GM10248 (cell line): ENCODE measurements at regions not wholly inside any gene's neighbourhood (a gene's known extent, or its start where the extent isn't known, plus 50 kb on each side); places are given as distances from the start of the nearest gene placed in this dataset.
"Not testable (repeated sequence)": the region's sequence is repeated elsewhere in the genome, so short reads cannot be mapped to it uniquely, and the experiment has no call there.

Experiments
- CTCF ChIA-PET: fragments of 300-600 bp; sonication (Branson Sonifier 250); formaldehyde crosslinking; extraction: SDS; loops from one replicate; lab custom pipeline; 2021; ENCODE audit warnings: antibody characterized with exemption; lab: Yijun Ruan, JAX
- POLR2A ChIA-PET: fragments of 350-650 bp; sonication (Branson Sonifier 250); formaldehyde crosslinking; extraction: SDS; loops from one replicate; lab custom pipeline; 2020; ENCODE audit warnings: antibody characterized with exemption; lab: Yijun Ruan, JAX
- DNase-seq: peaks from one replicate; pipeline ENCODE4 v3.0.0; 2012; ENCODE audit errors: extremely low spot score
- TF ChIP-seq, protein P1 (sequence below): IDR thresholded peaks from 2 replicates; pipeline ENCODE4 v1.5.1; 2012; ENCODE audit warnings: mild to moderate bottlenecking, low read depth; ENCODE audit errors: extremely low read depth, missing control alignments, control extremely low read depth

DNA sequence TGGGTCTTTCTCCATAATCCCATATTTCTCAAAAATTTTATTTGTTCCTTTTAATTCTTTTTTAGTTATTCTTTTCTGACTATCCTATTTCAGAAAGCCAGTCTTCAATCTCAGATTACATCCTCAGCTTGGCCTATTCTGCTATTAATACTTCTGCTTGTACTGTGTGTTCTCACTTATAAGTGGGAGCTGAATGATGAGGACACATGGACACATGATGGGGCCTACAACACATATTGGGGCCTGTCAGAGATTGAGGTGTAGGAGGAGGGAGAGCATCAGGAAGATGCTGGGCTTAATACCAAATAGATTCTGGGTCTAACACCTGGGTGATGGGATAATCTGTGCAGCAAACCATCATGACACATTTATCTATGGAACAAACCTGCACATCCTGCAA lies 82.3 kb downstream of the MAGEE1 start:
- TF ChIP-seq, protein P1, sequence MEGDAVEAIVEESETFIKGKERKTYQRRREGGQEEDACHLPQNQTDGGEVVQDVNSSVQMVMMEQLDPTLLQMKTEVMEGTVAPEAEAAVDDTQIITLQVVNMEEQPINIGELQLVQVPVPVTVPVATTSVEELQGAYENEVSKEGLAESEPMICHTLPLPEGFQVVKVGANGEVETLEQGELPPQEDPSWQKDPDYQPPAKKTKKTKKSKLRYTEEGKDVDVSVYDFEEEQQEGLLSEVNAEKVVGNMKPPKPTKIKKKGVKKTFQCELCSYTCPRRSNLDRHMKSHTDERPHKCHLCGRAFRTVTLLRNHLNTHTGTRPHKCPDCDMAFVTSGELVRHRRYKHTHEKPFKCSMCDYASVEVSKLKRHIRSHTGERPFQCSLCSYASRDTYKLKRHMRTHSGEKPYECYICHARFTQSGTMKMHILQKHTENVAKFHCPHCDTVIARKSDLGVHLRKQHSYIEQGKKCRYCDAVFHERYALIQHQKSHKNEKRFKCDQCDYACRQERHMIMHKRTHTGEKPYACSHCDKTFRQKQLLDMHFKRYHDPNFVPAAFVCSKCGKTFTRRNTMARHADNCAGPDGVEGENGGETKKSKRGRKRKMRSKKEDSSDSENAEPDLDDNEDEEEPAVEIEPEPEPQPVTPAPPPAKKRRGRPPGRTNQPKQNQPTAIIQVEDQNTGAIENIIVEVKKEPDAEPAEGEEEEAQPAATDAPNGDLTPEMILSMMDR, result no peak
- no peak for DNase-seq
- ChIA-PET POLR2A (no interaction called here), CTCF (no interaction called here)

DNA sequence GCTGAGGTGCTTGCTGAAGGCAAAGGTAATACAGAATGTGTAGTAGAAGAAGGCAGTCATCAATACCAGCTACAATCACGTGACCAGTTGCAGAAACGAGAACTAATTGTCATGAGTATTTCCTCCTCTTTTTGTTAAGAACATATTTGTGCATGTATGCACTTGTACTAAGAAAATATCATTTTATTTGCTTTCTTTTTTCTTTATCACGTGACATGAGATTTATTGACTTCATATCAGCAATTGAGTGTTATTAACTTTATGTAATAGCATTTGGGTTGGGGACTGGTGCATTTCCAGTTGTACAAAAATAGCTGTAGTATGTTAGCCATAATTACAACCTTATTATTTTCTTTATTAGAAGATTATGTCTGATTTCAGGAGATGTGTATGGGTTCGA lies 90.0 kb downstream of the MAGEE1 start:
- TF ChIP-seq, protein P1, result no peak
- ChIA-PET POLR2A (no interaction called here), CTCF (no interaction called here)
- DNase-seq, result no peak

DNA sequence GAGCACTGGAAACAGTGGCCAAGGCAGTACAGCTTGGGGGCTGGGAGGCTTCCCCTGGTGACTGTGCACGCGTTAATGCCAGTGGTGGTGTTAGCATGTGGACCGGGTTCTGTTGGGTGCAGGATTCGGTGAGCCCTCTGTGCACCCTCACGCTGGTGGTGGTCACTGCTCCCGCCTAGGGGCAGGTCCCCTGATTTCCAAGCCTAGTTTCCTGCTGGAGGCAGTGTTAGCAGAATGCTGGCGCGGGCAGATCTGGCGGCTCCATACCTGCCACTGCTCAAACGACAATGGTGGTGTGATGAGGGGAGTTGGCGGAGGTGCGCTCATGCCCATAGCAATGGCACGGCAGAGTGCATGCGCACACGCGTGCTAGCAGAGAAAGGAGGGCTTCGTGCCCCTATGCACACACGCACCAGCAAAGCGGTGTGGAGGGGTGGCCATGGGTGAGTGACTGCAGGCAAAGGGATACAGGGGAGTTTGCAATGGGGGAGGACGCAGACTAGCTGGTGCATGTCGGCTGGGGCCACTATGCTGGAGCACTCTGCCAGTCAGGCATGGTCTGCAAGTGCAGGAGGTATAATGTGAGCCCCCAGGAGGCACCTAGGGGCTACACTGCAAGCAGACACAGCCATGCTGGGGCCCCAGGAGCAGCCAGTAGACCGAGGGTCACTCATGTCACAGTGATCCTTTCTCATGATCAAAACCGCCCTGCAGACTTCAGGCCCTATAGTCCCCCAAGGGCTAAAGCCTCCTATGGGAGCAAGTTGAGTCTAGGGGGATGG lies 93.0 kb downstream of the MAGEE1 start:
- ChIA-PET CTCF (no interaction called here), POLR2A (no interaction called here)
- TF ChIP-seq, protein P1, result no peak
- no peak for DNase-seq

- DNase-seq, CTCF ChIA-PET, POLR2A ChIA-PET: not testable (repeated sequence)
Observed at GRCh38 chrX:76535675-76536074, 108.2 kb downstream of the MAGEE1 start.

- TF ChIP-seq, protein P1, result no peak
Observed at GRCh38 chrX:76538860-76539259, 111.3 kb downstream of the MAGEE1 start.

DNA sequence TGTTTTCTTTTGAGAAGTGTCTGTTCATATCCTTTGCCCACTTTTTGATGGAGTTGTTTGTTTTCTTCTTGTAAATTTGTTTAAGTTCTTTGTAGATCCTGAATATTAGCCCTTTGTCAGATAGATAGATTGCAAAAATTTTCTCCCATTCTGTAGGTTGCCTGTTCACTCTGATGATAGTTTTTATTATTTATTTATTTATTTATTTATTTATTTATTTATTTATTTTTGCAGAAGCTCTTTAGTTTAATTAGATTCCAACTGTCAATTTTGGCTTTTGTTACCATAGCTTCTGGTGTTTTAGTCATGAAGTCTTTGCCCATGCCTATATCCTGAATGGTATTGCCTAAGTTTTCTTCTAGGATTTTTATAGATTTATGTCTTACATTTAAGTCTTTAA lies 115.9 kb downstream of the MAGEE1 start:
- CTCF ChIA-PET, DNase-seq, POLR2A ChIA-PET: not testable (repeated sequence)

More at GRCh38 chrX:76538860-76539259, 111.3 kb downstream of the MAGEE1 start:
- CTCF ChIA-PET, result no interaction called here
- no peak for DNase-seq
- POLR2A ChIA-PET, result no interaction called here

DNA sequence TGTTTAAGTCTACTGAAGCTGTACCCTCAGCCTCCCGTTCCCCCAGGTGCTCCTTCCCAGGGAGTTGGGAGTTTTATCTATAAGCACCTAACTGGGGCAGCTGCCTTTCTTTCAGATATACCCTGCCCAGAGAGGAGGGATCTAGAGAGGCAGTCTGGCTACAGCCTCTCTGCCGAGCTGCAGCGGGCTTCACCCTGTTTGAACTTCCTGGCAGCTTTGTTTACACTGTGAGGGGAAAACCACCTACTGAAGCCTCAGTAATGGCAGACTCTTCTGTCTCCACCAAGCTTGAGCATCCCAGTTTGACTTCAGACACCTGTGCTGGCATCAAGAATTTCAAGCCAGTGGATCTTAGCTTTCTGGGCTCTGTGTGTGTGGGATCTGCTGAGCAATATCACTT lies 122.5 kb downstream of the MAGEE1 start:
- DNase-seq, result no peak
- POLR2A ChIA-PET, result no interaction called here
- TF ChIP-seq, protein P1, result no peak
- CTCF ChIA-PET, result no interaction called here
